Memory B cell (primary cell): ENCODE measurements at regions not wholly inside any gene's neighbourhood (a gene's known extent, or its start where the extent isn't known, plus 50 kb on each side); places are given as distances from the start of the nearest gene placed in this dataset.

Experiments used
- ATAC-seq: fragments of 150-1000 bp; cut with Tn5 transposase; 2 replicates; pipeline ENCODE4 v1.10.0; 2021; ENCODE audit warnings: low read depth, mild to moderate bottlenecking, moderate library complexity
- DNase-seq, 2 donors: peaks; one replicate each; pipeline ENCODE4 v3.0.0; 2022; ENCODE audit warnings: low spot score in 2 of 2
- H3K27ac Mint-ChIP-seq: one replicate; pipeline ENCODE4 v1.8.0; 2022; ENCODE audit warnings: mild to moderate bottlenecking, moderate library complexity, mixed read lengths
- H3K27me3 Mint-ChIP-seq: one replicate; pipeline ENCODE4 v1.8.0; 2022; ENCODE audit warnings: mixed read lengths
- H3K36me3 Mint-ChIP-seq: one replicate; pipeline ENCODE4 v1.8.0; 2022; ENCODE audit warnings: mild to moderate bottlenecking, mixed read lengths
- H3K4me1 Mint-ChIP-seq: one replicate; pipeline ENCODE4 v1.8.0; 2022; ENCODE audit warnings: mixed read lengths
- H3K4me3 Mint-ChIP-seq: one replicate; pipeline ENCODE4 v1.8.0; 2022; ENCODE audit warnings: mild to moderate bottlenecking, moderate library complexity, mixed read lengths
- H3K9me3 Mint-ChIP-seq: one replicate; pipeline ENCODE4 v1.8.0; 2022; ENCODE audit warnings: mixed read lengths

- DNase-seq (no peak), ATAC-seq (no peak)
- Mint-ChIP-seq H3K4me3 (no peak overlapping the region), H3K36me3 (no peaks in the 10 kb centered on the region), H3K4me1 (no peaks in the 10 kb centered on the region), H3K27ac (no peak overlapping the region), H3K9me3 (peaks cover 1% of the 10 kb centered on the region), H3K27me3 (no peaks in the 10 kb centered on the region)
Measured at GRCh38 chr2:192827735-192828134, 633.0 kb upstream of the TMEFF2 start.

GRCh38 chr2:192814376-192814775 lies 619.6 kb upstream of the TMEFF2 start:
- ATAC-seq (no peak), DNase-seq (no peak)
- Mint-ChIP-seq H3K4me1 (no peaks in the 10 kb centered on the region), H3K27me3 (no peaks in the 10 kb centered on the region), H3K36me3 (no peaks in the 10 kb centered on the region), H3K9me3 (peaks cover 6% of the 10 kb centered on the region), H3K4me3 (no peak overlapping the region), H3K27ac (no peak overlapping the region)

- Mint-ChIP-seq H3K27ac (no peak overlapping the region), H3K4me1 (no peaks in the 10 kb centered on the region), H3K4me3 (no peak overlapping the region), H3K27me3 (no peaks in the 10 kb centered on the region), H3K36me3 (no peaks in the 10 kb centered on the region), H3K9me3 (peaks cover 3% of the 10 kb centered on the region)
- ATAC-seq (no peak), DNase-seq (no peak)
Measured at GRCh38 chr2:192813341-192813740, 618.6 kb upstream of the TMEFF2 start.

GRCh38 chr2:192809173-192809572 lies 614.4 kb upstream of the TMEFF2 start:
- no peaks in the 10 kb centered on the region for H3K4me1 Mint-ChIP-seq
- H3K9me3 Mint-ChIP-seq = peaks cover 7% of the 10 kb centered on the region
- no peaks in the 10 kb centered on the region for H3K27me3 Mint-ChIP-seq
- DNase-seq = no peak
- ATAC-seq = no peak
- H3K36me3 Mint-ChIP-seq = no peaks in the 10 kb centered on the region
- H3K4me3 Mint-ChIP-seq = no peak overlapping the region
- no peak overlapping the region for H3K27ac Mint-ChIP-seq

- Mint-ChIP-seq H3K4me3 (no peak overlapping the region), H3K4me1 (no peaks in the 10 kb centered on the region), H3K27ac (no peak overlapping the region), H3K9me3 (peaks cover 4% of the 10 kb centered on the region), H3K36me3 (no peaks in the 10 kb centered on the region), H3K27me3 (no peaks in the 10 kb centered on the region)
- DNase-seq = no peak
- ATAC-seq = no peak
Measured at GRCh38 chr2:192783643-192784042, 588.9 kb upstream of the TMEFF2 start.

- DNase-seq (no peak), ATAC-seq (no peak)
- Mint-ChIP-seq H3K36me3 (no peaks in the 10 kb centered on the region), H3K27ac (no peak overlapping the region), H3K27me3 (no peaks in the 10 kb centered on the region), H3K4me1 (no peaks in the 10 kb centered on the region), H3K9me3 (no peaks in the 10 kb centered on the region), H3K4me3 (no peak overlapping the region)
Measured at GRCh38 chr2:192775459-192776262, 580.9 kb upstream of the TMEFF2 start.

- ATAC-seq (no peak), DNase-seq (no peak)
- H3K9me3 Mint-ChIP-seq = no peaks in the 10 kb centered on the region
- H3K27ac Mint-ChIP-seq = no peak overlapping the region
- H3K27me3 Mint-ChIP-seq = no peaks in the 10 kb centered on the region
- H3K36me3 Mint-ChIP-seq = no peaks in the 10 kb centered on the region
- no peaks in the 10 kb centered on the region for H3K4me1 Mint-ChIP-seq
- H3K4me3 Mint-ChIP-seq = no peak overlapping the region
Measured at GRCh38 chr2:192775011-192775410, 580.3 kb upstream of the TMEFF2 start.

GRCh38 chr2:192773044-192773443 lies 578.3 kb upstream of the TMEFF2 start:
- Mint-ChIP-seq H3K9me3 (no peaks in the 10 kb centered on the region), H3K27me3 (no peaks in the 10 kb centered on the region), H3K4me3 (no peak overlapping the region), H3K27ac (no peak overlapping the region), H3K4me1 (no peaks in the 10 kb centered on the region), H3K36me3 (no peaks in the 10 kb centered on the region)
- DNase-seq (no peak), ATAC-seq (no peak)

GRCh38 chr2:192749611-192750200 lies 555.0 kb upstream of the TMEFF2 start:
- Mint-ChIP-seq H3K4me3 (no peak overlapping the region), H3K36me3 (no peaks in the 10 kb centered on the region), H3K4me1 (no peaks in the 10 kb centered on the region), H3K9me3 (no peaks in the 10 kb centered on the region), H3K27ac (no peak overlapping the region), H3K27me3 (no peaks in the 10 kb centered on the region)
- DNase-seq (no peak), ATAC-seq (no peak)

- Mint-ChIP-seq H3K4me3 (no peak overlapping the region), H3K9me3 (no peaks in the 10 kb centered on the region), H3K36me3 (no peaks in the 10 kb centered on the region), H3K4me1 (no peaks in the 10 kb centered on the region), H3K27me3 (no peaks in the 10 kb centered on the region), H3K27ac (no peak overlapping the region)
- DNase-seq (no peak), ATAC-seq (no peak)
Measured at GRCh38 chr2:192741889-192742288, 547.2 kb upstream of the TMEFF2 start.

GRCh38 chr2:192735447-192735846 lies 540.7 kb upstream of the TMEFF2 start:
- Mint-ChIP-seq H3K27ac (no peak overlapping the region), H3K27me3 (no peaks in the 10 kb centered on the region)
- ATAC-seq = no peak

GRCh38 chr2:192729369-192729768 lies 534.6 kb upstream of the TMEFF2 start:
- H3K27ac Mint-ChIP-seq = no peak overlapping the region
- no peaks in the 10 kb centered on the region for H3K4me1 Mint-ChIP-seq
- ATAC-seq (no peak), DNase-seq (no peak)
- no peaks in the 10 kb centered on the region for H3K36me3 Mint-ChIP-seq
- H3K27me3 Mint-ChIP-seq = no peaks in the 10 kb centered on the region
- H3K9me3 Mint-ChIP-seq = no peaks in the 10 kb centered on the region
- no peak overlapping the region for H3K4me3 Mint-ChIP-seq

More at GRCh38 chr2:192735447-192735846, 540.7 kb upstream of the TMEFF2 start:
- H3K9me3 Mint-ChIP-seq = peaks cover 4% of the 10 kb centered on the region
- H3K36me3 Mint-ChIP-seq = no peaks in the 10 kb centered on the region
- DNase-seq = no peak
- H3K4me1 Mint-ChIP-seq = no peaks in the 10 kb centered on the region
- H3K4me3 Mint-ChIP-seq = no peak overlapping the region

- no peak for DNase-seq
- no peaks in the 10 kb centered on the region for H3K4me1 Mint-ChIP-seq
- no peaks in the 10 kb centered on the region for H3K36me3 Mint-ChIP-seq
- ATAC-seq = no peak
- peaks cover 2% of the 10 kb centered on the region for H3K9me3 Mint-ChIP-seq
- no peak overlapping the region for H3K4me3 Mint-ChIP-seq
- no peaks in the 10 kb centered on the region for H3K27me3 Mint-ChIP-seq
- no peak overlapping the region for H3K27ac Mint-ChIP-seq
Measured at GRCh38 chr2:192725991-192726390, 531.3 kb upstream of the TMEFF2 start.

- no peak for DNase-seq
- Mint-ChIP-seq H3K4me1 (no peaks in the 10 kb centered on the region), H3K27me3 (no peaks in the 10 kb centered on the region), H3K27ac (no peak overlapping the region), H3K4me3 (no peak overlapping the region), H3K36me3 (no peaks in the 10 kb centered on the region), H3K9me3 (peaks cover 4% of the 10 kb centered on the region)
- ATAC-seq = no peak
Measured at GRCh38 chr2:192719629-192720028, 524.9 kb upstream of the TMEFF2 start.

- no peak overlapping the region for H3K27ac Mint-ChIP-seq
- H3K4me1 Mint-ChIP-seq = no peaks in the 10 kb centered on the region
- H3K27me3 Mint-ChIP-seq = no peaks in the 10 kb centered on the region
- DNase-seq = no peak
- peaks cover 4% of the 10 kb centered on the region for H3K9me3 Mint-ChIP-seq
- no peak overlapping the region for H3K4me3 Mint-ChIP-seq
- ATAC-seq = no peak
- no peaks in the 10 kb centered on the region for H3K36me3 Mint-ChIP-seq
Measured at GRCh38 chr2:192718340-192718739, 523.6 kb upstream of the TMEFF2 start.
